HL-60 (cell line): ENCODE measurements at regions not wholly inside any gene's neighbourhood (a gene's known extent, or its start where the extent isn't known, plus 50 kb on each side); places are given as distances from the start of the nearest gene placed in this dataset.

ENCODE experiments used
- DNase-seq, 2 experiments: peaks; one replicate each; pipeline ENCODE4 v3.0.0-alpha.2; 2010 to 2020; ENCODE audit warnings: low read depth in 1 of 2, low spot score in 1 of 2
- H3K27ac ChIP-seq: fragments of 250-450 bp; sonication (Bioruptor Pico); replicated peaks from 2 replicates; pipeline ENCODE4 v1.5.1; 2020; ENCODE audit warnings: mild to moderate bottlenecking, moderate library complexity
- H3K27me3 ChIP-seq: fragments of 250-450 bp; sonication (Bioruptor Pico); 2 replicates; pipeline ENCODE4 v1.5.1; 2021; ENCODE audit warnings: mild to moderate bottlenecking, moderate library complexity; ENCODE audit not compliant: insufficient read depth, poor library complexity, severe bottlenecking
- H3K4me3 ChIP-seq: replicated peaks from 2 replicates; pipeline ENCODE4 v1.5.1; 2011; ENCODE audit warnings: mild to moderate bottlenecking, control low read depth, low read length; ENCODE audit not compliant: insufficient read depth
- GABPA ChIP-seq: IDR thresholded peaks from 2 replicates; pipeline ENCODE4 v1.6.1; 2012; ENCODE audit warnings: low read depth
- POLR2AphosphoS5 ChIP-seq: IDR thresholded peaks from 2 replicates; pipeline ENCODE4 v1.6.1; 2012; ENCODE audit warnings: low read depth
- SPI1 ChIP-seq: IDR thresholded peaks from 2 replicates; pipeline ENCODE4 v1.6.1; 2012; ENCODE audit warnings: low read depth, mild to moderate bottlenecking, borderline replicate concordance
- TF ChIP-seq, protein P1 (sequence below): IDR thresholded peaks from one replicate; pipeline ENCODE4 v1.5.1; 2011; ENCODE audit warnings: low read length, control low read depth, inconsistent platforms; ENCODE audit not compliant: insufficient read depth
- TF ChIP-seq, protein P2 (sequence below): IDR thresholded peaks from 2 replicates; pipeline ENCODE4 v1.6.1; 2012; ENCODE audit warnings: low read depth; ENCODE audit not compliant: insufficient replicate concordance

DNA sequence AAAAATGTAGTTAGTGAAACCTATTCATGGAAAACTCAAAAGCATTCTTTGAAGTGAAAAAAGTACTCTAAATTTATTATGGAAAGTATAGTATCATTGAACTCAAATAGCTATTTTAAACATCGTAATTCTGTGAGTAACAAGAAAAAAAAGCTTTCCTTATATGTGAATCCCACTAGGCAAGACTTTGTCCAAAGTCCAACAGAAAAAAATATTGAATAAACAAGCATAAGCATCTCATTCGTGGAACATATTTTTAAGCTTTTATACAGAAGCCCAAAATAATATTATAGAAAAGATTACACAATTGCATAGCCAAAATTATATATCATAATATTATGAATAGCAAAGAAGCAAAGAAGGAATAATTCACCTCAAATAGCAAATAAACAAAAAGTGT is 79.4 kb upstream of the IFNE start:
- no peak for DNase-seq
- Histone ChIP-seq H3K27me3 (no peaks in the 10 kb centered on the region), H3K27ac (no peak overlapping the region), H3K4me3 (no peak overlapping the region)
- TF ChIP-seq POLR2AphosphoS5 (no peak), GABPA (no peak)
- TF ChIP-seq, protein P1, sequence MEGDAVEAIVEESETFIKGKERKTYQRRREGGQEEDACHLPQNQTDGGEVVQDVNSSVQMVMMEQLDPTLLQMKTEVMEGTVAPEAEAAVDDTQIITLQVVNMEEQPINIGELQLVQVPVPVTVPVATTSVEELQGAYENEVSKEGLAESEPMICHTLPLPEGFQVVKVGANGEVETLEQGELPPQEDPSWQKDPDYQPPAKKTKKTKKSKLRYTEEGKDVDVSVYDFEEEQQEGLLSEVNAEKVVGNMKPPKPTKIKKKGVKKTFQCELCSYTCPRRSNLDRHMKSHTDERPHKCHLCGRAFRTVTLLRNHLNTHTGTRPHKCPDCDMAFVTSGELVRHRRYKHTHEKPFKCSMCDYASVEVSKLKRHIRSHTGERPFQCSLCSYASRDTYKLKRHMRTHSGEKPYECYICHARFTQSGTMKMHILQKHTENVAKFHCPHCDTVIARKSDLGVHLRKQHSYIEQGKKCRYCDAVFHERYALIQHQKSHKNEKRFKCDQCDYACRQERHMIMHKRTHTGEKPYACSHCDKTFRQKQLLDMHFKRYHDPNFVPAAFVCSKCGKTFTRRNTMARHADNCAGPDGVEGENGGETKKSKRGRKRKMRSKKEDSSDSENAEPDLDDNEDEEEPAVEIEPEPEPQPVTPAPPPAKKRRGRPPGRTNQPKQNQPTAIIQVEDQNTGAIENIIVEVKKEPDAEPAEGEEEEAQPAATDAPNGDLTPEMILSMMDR = no peak

DNA sequence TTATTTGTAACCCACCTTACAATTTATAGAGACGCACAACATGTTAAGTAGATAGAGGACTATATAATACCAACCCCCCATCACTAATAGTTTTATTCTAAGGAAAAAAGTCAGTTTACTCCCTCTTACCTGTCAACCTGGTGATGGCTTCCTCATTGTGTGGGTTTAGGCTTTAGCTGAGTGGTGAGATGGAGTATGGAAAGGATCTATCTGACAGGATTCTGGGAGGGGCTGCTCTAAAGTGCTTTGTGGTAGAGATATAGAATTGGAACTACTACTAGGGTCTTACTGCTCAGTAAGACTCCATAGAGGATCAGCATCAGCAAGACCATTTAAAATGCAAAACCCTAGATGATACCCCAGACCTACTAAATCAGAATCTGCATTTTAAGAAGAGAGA is 82.1 kb upstream of the IFNE start:
- H3K27me3 ChIP-seq = no peaks in the 10 kb centered on the region
- DNase-seq = no peak
- no peak overlapping the region for H3K27ac ChIP-seq
- no peak overlapping the region for H3K4me3 ChIP-seq
- TF ChIP-seq GABPA (no peak), SPI1 (no peak), POLR2AphosphoS5 (no peak)
- TF ChIP-seq, protein P2, sequence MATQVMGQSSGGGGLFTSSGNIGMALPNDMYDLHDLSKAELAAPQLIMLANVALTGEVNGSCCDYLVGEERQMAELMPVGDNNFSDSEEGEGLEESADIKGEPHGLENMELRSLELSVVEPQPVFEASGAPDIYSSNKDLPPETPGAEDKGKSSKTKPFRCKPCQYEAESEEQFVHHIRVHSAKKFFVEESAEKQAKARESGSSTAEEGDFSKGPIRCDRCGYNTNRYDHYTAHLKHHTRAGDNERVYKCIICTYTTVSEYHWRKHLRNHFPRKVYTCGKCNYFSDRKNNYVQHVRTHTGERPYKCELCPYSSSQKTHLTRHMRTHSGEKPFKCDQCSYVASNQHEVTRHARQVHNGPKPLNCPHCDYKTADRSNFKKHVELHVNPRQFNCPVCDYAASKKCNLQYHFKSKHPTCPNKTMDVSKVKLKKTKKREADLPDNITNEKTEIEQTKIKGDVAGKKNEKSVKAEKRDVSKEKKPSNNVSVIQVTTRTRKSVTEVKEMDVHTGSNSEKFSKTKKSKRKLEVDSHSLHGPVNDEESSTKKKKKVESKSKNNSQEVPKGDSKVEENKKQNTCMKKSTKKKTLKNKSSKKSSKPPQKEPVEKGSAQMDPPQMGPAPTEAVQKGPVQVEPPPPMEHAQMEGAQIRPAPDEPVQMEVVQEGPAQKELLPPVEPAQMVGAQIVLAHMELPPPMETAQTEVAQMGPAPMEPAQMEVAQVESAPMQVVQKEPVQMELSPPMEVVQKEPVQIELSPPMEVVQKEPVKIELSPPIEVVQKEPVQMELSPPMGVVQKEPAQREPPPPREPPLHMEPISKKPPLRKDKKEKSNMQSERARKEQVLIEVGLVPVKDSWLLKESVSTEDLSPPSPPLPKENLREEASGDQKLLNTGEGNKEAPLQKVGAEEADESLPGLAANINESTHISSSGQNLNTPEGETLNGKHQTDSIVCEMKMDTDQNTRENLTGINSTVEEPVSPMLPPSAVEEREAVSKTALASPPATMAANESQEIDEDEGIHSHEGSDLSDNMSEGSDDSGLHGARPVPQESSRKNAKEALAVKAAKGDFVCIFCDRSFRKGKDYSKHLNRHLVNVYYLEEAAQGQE = no peak
- TF ChIP-seq, protein P1 = no peak

DNA sequence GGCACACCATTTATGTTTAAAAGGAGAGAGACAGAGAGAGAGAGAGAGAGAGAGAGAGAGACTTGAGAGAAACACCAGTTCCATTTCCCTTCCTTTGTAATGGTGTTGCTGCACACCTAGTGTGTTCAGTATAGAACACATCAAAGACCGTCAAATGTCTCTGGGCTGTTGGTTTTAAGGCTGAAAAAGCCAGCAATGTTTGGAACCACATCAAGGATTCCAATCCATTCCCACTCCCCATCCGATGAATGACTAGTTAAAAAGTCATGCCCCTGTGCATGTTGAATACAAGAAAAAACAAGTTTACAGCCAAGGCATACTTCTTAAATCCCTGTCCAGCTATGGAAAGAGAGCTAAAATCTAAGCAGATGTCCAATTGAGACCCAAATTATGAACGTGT is 83.0 kb upstream of the IFNE start:
- no peak for DNase-seq
- TF ChIP-seq, protein P2 = no peak
- no peak for TF ChIP-seq GABPA
- TF ChIP-seq, protein P1 = no peak
- TF ChIP-seq SPI1 = no peak
- TF ChIP-seq POLR2AphosphoS5 = no peak
- no peak overlapping the region for H3K27ac ChIP-seq
- H3K27me3 ChIP-seq = no peaks in the 10 kb centered on the region
- no peak overlapping the region for H3K4me3 ChIP-seq

DNA sequence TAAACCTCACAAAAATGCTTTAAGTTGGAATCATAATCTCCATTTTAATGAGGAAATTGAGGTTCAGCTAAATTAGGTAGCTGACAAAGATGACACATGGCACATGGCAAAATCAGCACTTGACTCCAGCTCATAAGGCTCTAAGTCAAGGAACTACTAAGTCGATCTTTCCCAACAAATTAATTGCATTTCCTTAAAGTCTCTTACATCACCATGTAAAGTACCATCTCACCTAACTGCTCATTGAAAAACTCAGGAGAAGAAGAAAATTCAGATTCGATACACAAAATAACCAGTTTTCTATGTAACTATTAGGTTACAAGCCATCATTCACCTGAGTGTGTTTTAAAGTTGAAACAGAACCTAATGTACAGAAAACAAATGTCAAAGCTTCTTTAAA is 85.8 kb upstream of the IFNE start:
- no peak for DNase-seq
- Histone ChIP-seq H3K4me3 (no peak overlapping the region), H3K27me3 (no peaks in the 10 kb centered on the region), H3K27ac (no peak overlapping the region)
- TF ChIP-seq, protein P1 = no peak
- TF ChIP-seq SPI1 = no peak
- TF ChIP-seq POLR2AphosphoS5 = no peak
- TF ChIP-seq, protein P2 = no peak
- no peak for TF ChIP-seq GABPA
